Gastroesophageal sphincter (tissue), 3 donors: ENCODE measurements at regions not wholly inside any gene's neighbourhood (a gene's known extent, or its start where the extent isn't known, plus 50 kb on each side); places are given as distances from the start of the nearest gene placed in this dataset.
"Not testable (repeated sequence)": the region's sequence is repeated elsewhere in the genome, so short reads cannot be mapped to it uniquely, and the experiment has no call there.

Experiments
- EP300 ChIP-seq: sonication (generic); formaldehyde crosslinking; IDR thresholded peaks from one replicate; pipeline ENCODE4 v1.6.1; 2017; ENCODE audit warnings: antibody characterized with exemption, mild to moderate bottlenecking
- POLR2A ChIP-seq, 2 donors: fragments of 450-650 bp; IDR thresholded peaks; one replicate each; pipeline ENCODE4 v1.6.1; 2017; ENCODE audit warnings: antibody characterized with exemption in 2 of 2, mild to moderate bottlenecking in 2 of 2, moderate library complexity in 1 of 2
- POLR2AphosphoS5 ChIP-seq: sonication (generic); formaldehyde crosslinking; IDR thresholded peaks from one replicate; pipeline ENCODE4 v1.6.1; 2017; ENCODE audit warnings: antibody characterized with exemption
- TF ChIP-seq, protein P1 (sequence below), 4 experiments: fragments of 200-600 bp in 2 of 4; fragments of 450-650 bp in 2 of 4; sonication (generic) in 1 of 4; IDR thresholded peaks; one replicate each; pipeline ENCODE4 v1.5.1; 2017 to 2019; ENCODE audit warnings: antibody characterized with exemption in 4 of 4, mild to moderate bottlenecking in 2 of 4, moderate library complexity in 2 of 4

DNA sequence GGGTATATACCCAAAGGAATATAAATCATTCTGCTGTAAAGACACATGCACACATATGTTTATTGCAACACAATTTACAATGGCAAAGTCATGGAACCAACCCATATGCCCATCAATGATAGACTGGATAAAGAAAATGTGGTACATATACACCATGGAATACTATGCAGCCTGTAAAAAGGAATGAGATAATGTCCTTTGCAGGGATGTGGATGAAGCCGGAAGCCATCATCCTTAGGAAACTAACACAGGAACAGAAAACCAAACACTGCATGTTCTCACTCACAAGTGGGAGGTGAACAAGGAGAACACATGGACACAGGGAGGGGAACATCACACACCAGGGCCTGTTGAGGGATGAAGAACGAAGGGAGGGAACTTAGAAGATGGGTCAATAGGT lies 144.2 kb downstream of the TSEN15 start:
- TF ChIP-seq POLR2AphosphoS5; EP300; POLR2A (IDR thresholded peaks at IDR 0.05): not testable (repeated sequence)
- TF ChIP-seq, protein P1, sequence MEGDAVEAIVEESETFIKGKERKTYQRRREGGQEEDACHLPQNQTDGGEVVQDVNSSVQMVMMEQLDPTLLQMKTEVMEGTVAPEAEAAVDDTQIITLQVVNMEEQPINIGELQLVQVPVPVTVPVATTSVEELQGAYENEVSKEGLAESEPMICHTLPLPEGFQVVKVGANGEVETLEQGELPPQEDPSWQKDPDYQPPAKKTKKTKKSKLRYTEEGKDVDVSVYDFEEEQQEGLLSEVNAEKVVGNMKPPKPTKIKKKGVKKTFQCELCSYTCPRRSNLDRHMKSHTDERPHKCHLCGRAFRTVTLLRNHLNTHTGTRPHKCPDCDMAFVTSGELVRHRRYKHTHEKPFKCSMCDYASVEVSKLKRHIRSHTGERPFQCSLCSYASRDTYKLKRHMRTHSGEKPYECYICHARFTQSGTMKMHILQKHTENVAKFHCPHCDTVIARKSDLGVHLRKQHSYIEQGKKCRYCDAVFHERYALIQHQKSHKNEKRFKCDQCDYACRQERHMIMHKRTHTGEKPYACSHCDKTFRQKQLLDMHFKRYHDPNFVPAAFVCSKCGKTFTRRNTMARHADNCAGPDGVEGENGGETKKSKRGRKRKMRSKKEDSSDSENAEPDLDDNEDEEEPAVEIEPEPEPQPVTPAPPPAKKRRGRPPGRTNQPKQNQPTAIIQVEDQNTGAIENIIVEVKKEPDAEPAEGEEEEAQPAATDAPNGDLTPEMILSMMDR (IDR thresholded peaks at IDR 0.05) = not testable (repeated sequence)
